NCI-H345 treated with DMSO at 0.1 percent for 48 hours (cell line): ENCODE measurements at regions not wholly inside any gene's neighbourhood (a gene's known extent, or its start where the extent isn't known, plus 50 kb on each side); places are given as distances from the start of the nearest gene placed in this dataset.

ENCODE experiments used
- DNase-seq: peaks from one replicate; lab custom pipeline; 2025; ENCODE audit not compliant: unreplicated experiment; lab: John Stamatoyannopoulos, UW

GRCh38 chr18:78032574-78032973 is 782.9 kb downstream of the GALR1 start:
- DNase-seq: no peak

- DNase-seq: no peak
Measured at GRCh38 chr18:78034755-78035154, 785.1 kb downstream of the GALR1 start.

GRCh38 chr18:78041218-78041617 is 791.6 kb downstream of the GALR1 start:
- DNase-seq: no peak

GRCh38 chr18:78046631-78047030 is 797.0 kb downstream of the GALR1 start:
- DNase-seq: no peak

- DNase-seq: no peak
Measured at GRCh38 chr18:78049281-78049680, 799.6 kb downstream of the GALR1 start.

- no peak for DNase-seq
Measured at GRCh38 chr18:78054801-78055200, 805.2 kb downstream of the GALR1 start.

- no peak for DNase-seq
Measured at GRCh38 chr18:78056011-78056410, 806.4 kb downstream of the GALR1 start.

- DNase-seq: no peak
Measured at GRCh38 chr18:78069784-78070664, 820.4 kb downstream of the GALR1 start.

GRCh38 chr18:78071166-78071710 is 821.6 kb downstream of the GALR1 start:
- no peak for DNase-seq

- DNase-seq: no peak
Measured at GRCh38 chr18:78071776-78072175, 822.1 kb downstream of the GALR1 start.

GRCh38 chr18:78072375-78072774 is 822.7 kb downstream of the GALR1 start:
- DNase-seq: no peak

GRCh38 chr18:78073275-78073674 is 823.6 kb downstream of the GALR1 start:
- DNase-seq: peak; percentile 13

GRCh38 chr18:78074400-78075020 is 824.9 kb downstream of the GALR1 start:
- no peak for DNase-seq

GRCh38 chr18:78080081-78080480 is 830.4 kb downstream of the GALR1 start:
- no peak for DNase-seq

- DNase-seq: no peak
Measured at GRCh38 chr18:78080761-78081160, 831.1 kb downstream of the GALR1 start.

- peak; percentile 86 for DNase-seq
Measured at GRCh38 chr18:78082816-78083215, 833.2 kb downstream of the GALR1 start.

- no peak for DNase-seq
Measured at GRCh38 chr18:78085241-78086185, 835.9 kb downstream of the GALR1 start.

GRCh38 chr18:78086931-78087330 is 837.3 kb downstream of the GALR1 start:
- DNase-seq: no peak

- no peak for DNase-seq
Measured at GRCh38 chr18:78087338-78087737, 837.7 kb downstream of the GALR1 start.

GRCh38 chr18:78090584-78090983 is 840.9 kb downstream of the GALR1 start:
- DNase-seq: no peak

GRCh38 chr18:78092901-78093300 is 843.3 kb downstream of the GALR1 start:
- DNase-seq: no peak
